ENCODE measurements at regions not wholly inside any gene's neighbourhood (a gene's known extent, or its start where the extent isn't known, plus 50 kb on each side); places are given as distances from the start of the nearest gene placed in this dataset.

- Histone ChIP-seq H3K9ac (ENCODE audit: low read depth, low read length) (no peak overlapping the region), H3K27ac (ENCODE audit: low read length) (no peak overlapping the region), H3K36me3 (ENCODE audit: insufficient read depth, low read length) (no peaks in the 10 kb centered on the region), H2AFZ (ENCODE audit: low read depth, low read length) (no peak overlapping the region), H3K9me3 (ENCODE audit: insufficient read depth, low read length, severe bottlenecking) (no peaks in the 10 kb centered on the region), H3K4me3 (ENCODE audit: low read depth in 1 of 2, low read length in 2 of 2) (no peak overlapping the region), H3K4me2 (ENCODE audit: insufficient read depth, low read length) (no peak overlapping the region), H3K79me2 (ENCODE audit: insufficient read depth, low read length) (no peaks in the 10 kb centered on the region), H3K27me3 (ENCODE audit: insufficient read depth, low read length, poor library complexity) (no peaks in the 10 kb centered on the region), H4K20me1 (ENCODE audit: insufficient read depth, low read length) (no peaks in the 10 kb centered on the region), H3K4me1 (ENCODE audit: insufficient read depth, low read length) (no peaks in the 10 kb centered on the region)
- ATAC-seq (ENCODE audit: insufficient read depth, low read depth) (no peak), DNase-seq (no peak)
- TF ChIP-seq EZH2 (IDR thresholded peaks at IDR 0.05; ENCODE audit: borderline replicate concordance, low read depth, low read length, severe bottlenecking) (no peak), CTCF (IDR thresholded peaks at IDR 0.05; ENCODE audit: borderline replicate concordance, extremely low read depth, low read length, poor library complexity, severe bottlenecking) (no peak)
These were observed 187.4 kb upstream of the GHR start for GRCh38 chr5:42235837-42236236.

- ATAC-seq (ENCODE audit: insufficient read depth, low read depth) (no peak), DNase-seq (no peak)
- Histone ChIP-seq H3K27ac (ENCODE audit: low read length) (no peak overlapping the region), H2AFZ (ENCODE audit: low read depth, low read length) (no peak overlapping the region), H3K4me2 (ENCODE audit: insufficient read depth, low read length) (no peak overlapping the region), H3K4me3 (ENCODE audit: low read depth in 1 of 2, low read length in 2 of 2) (no peak overlapping the region), H3K9ac (ENCODE audit: low read depth, low read length) (no peak overlapping the region), H3K27me3 (ENCODE audit: insufficient read depth, low read length, poor library complexity) (no peaks in the 10 kb centered on the region), H4K20me1 (ENCODE audit: insufficient read depth, low read length) (no peaks in the 10 kb centered on the region), H3K79me2 (ENCODE audit: insufficient read depth, low read length) (no peaks in the 10 kb centered on the region), H3K9me3 (ENCODE audit: insufficient read depth, low read length, severe bottlenecking) (no peaks in the 10 kb centered on the region), H3K36me3 (ENCODE audit: insufficient read depth, low read length) (no peaks in the 10 kb centered on the region), H3K4me1 (ENCODE audit: insufficient read depth, low read length) (no peaks in the 10 kb centered on the region)
- TF ChIP-seq CTCF (IDR thresholded peaks at IDR 0.05; ENCODE audit: borderline replicate concordance, extremely low read depth, low read length, poor library complexity, severe bottlenecking) (no peak), EZH2 (IDR thresholded peaks at IDR 0.05; ENCODE audit: borderline replicate concordance, low read depth, low read length, severe bottlenecking) (no peak)
These were observed 181.6 kb upstream of the GHR start for GRCh38 chr5:42241636-42242035.

GRCh38 chr5:42242210-42242609 is 181.0 kb upstream of the GHR start:
- no peaks in the 10 kb centered on the region for H3K79me2 ChIP-seq (ENCODE audit: insufficient read depth, low read length)
- TF ChIP-seq EZH2 (IDR thresholded peaks at IDR 0.05; ENCODE audit: borderline replicate concordance, low read depth, low read length, severe bottlenecking) (no peak), CTCF (IDR thresholded peaks at IDR 0.05; ENCODE audit: borderline replicate concordance, extremely low read depth, low read length, poor library complexity, severe bottlenecking) (no peak)
- H3K27me3 ChIP-seq (ENCODE audit: insufficient read depth, low read length, poor library complexity), result no peaks in the 10 kb centered on the region
- H2AFZ ChIP-seq (ENCODE audit: low read depth, low read length), result no peak overlapping the region
- no peak overlapping the region for H3K9ac ChIP-seq (ENCODE audit: low read depth, low read length)
- no peaks in the 10 kb centered on the region for H3K36me3 ChIP-seq (ENCODE audit: insufficient read depth, low read length)
- DNase-seq, result no peak
- no peak overlapping the region for H3K4me3 ChIP-seq (ENCODE audit: low read depth in 1 of 2, low read length in 2 of 2)
- H3K4me2 ChIP-seq (ENCODE audit: insufficient read depth, low read length), result no peak overlapping the region
- no peak for ATAC-seq (ENCODE audit: insufficient read depth, low read depth)
- H3K9me3 ChIP-seq (ENCODE audit: insufficient read depth, low read length, severe bottlenecking), result no peaks in the 10 kb centered on the region
- H3K27ac ChIP-seq (ENCODE audit: low read length), result no peak overlapping the region
- H4K20me1 ChIP-seq (ENCODE audit: insufficient read depth, low read length), result no peaks in the 10 kb centered on the region
- H3K4me1 ChIP-seq (ENCODE audit: insufficient read depth, low read length), result no peaks in the 10 kb centered on the region
